Brain microvascular endothelial cell (primary cell): ENCODE measurements at regions not wholly inside any gene's neighbourhood (a gene's known extent, or its start where the extent isn't known, plus 50 kb on each side); places are given as distances from the start of the nearest gene placed in this dataset.
"Not testable (repeated sequence)": the region's sequence is repeated elsewhere in the genome, so short reads cannot be mapped to it uniquely, and the experiment has no call there.

ENCODE experiments used
- DNase-seq: peaks from one replicate; pipeline ENCODE4 v3.0.0-alpha.2; 2020
- H3K27ac ChIP-seq: fragments of 250-450 bp; sonication (Bioruptor Pico); 2 replicates; pipeline ENCODE4 v1.5.1; 2020; ENCODE audit warnings: mild to moderate bottlenecking, moderate library complexity
- H3K27me3 ChIP-seq: fragments of 250-450 bp; sonication (Bioruptor Pico); replicated peaks from 2 replicates; pipeline ENCODE4 v1.5.1; 2020; ENCODE audit warnings: mild to moderate bottlenecking
- H3K36me3 ChIP-seq: fragments of 250-450 bp; sonication (Bioruptor Pico); replicated peaks from 2 replicates; pipeline ENCODE4 v1.5.1; 2020; ENCODE audit warnings: mild to moderate bottlenecking
- H3K4me3 ChIP-seq: 2 replicates; pipeline ENCODE4 v1.5.1; 2011; ENCODE audit warnings: low read depth, mild to moderate bottlenecking, control low read depth, low read length, moderate library complexity
- CTCF ChIP-seq: IDR thresholded peaks from 2 replicates; pipeline ENCODE4 v1.5.1; 2011; ENCODE audit warnings: low read depth, mild to moderate bottlenecking, moderate library complexity, low read length, control low read depth, inconsistent platforms; ENCODE audit errors: missing control alignments
- in situ Hi-C: cut with HindIII; loops from 2 replicates; pipeline ENCODE4 v1.10.0; 2017; ENCODE audit warnings: low sequenced_read_pairs, low pct_ligation_motif_present

- Histone ChIP-seq H3K27ac (no peak overlapping the region), H3K4me3 (no peak overlapping the region), H3K36me3 (no peaks in the 10 kb centered on the region), H3K27me3 (no peaks in the 10 kb centered on the region)
- in situ Hi-C loops = no loop called here
- TF ChIP-seq CTCF = no peak
- DNase-seq = no peak
These were observed 180.8 kb downstream of the SPRY2 start for GRCh38 chr13:80160110-80160509.

GRCh38 chr13:80157261-80157932 lies 183.5 kb downstream of the SPRY2 start:
- H3K27me3 ChIP-seq = no peaks in the 10 kb centered on the region
- no peak overlapping the region for H3K27ac ChIP-seq
- no peaks in the 10 kb centered on the region for H3K36me3 ChIP-seq
- no peak for TF ChIP-seq CTCF
- H3K4me3 ChIP-seq = no peak overlapping the region
- in situ Hi-C loops = no loop called here
- DNase-seq = peak; percentile 31

GRCh38 chr13:80152142-80152541 lies 188.8 kb downstream of the SPRY2 start:
- DNase-seq, H3K36me3 ChIP-seq, H3K4me3 ChIP-seq, H3K27me3 ChIP-seq, H3K27ac ChIP-seq, in situ Hi-C loops: not testable (repeated sequence)

- Histone ChIP-seq H3K27me3 (no peaks in the 10 kb centered on the region), H3K27ac (no peak overlapping the region), H3K36me3 (no peaks in the 10 kb centered on the region), H3K4me3 (no peak overlapping the region)
- DNase-seq = no peak
- in situ Hi-C loops = no loop called here
- TF ChIP-seq CTCF = no peak
These were observed 189.9 kb downstream of the SPRY2 start for GRCh38 chr13:80151016-80151415.

- H3K36me3 ChIP-seq = no peaks in the 10 kb centered on the region
- DNase-seq = no peak
- no peak overlapping the region for H3K4me3 ChIP-seq
- no peaks in the 10 kb centered on the region for H3K27me3 ChIP-seq
- in situ Hi-C loops = no loop called here
- TF ChIP-seq CTCF = no peak
- H3K27ac ChIP-seq = no peak overlapping the region
These were observed 191.2 kb downstream of the SPRY2 start for GRCh38 chr13:80149736-80150135.

- in situ Hi-C loops = no loop called here
- no peaks in the 10 kb centered on the region for H3K36me3 ChIP-seq
- no peak overlapping the region for H3K27ac ChIP-seq
- H3K4me3 ChIP-seq = no peak overlapping the region
- no peaks in the 10 kb centered on the region for H3K27me3 ChIP-seq
- no peak for DNase-seq
- TF ChIP-seq CTCF = no peak
These were observed 195.7 kb downstream of the SPRY2 start for GRCh38 chr13:80145171-80145690.
